H1 (cell line): ENCODE measurements at regions not wholly inside any gene's neighbourhood (a gene's known extent, or its start where the extent isn't known, plus 50 kb on each side); places are given as distances from the start of the nearest gene placed in this dataset.

Source experiments
- CTCF ChIA-PET: fragments of 300-600 bp; sonication (Branson Sonifier 250); formaldehyde crosslinking; loops from one replicate; lab custom pipeline; 2021; ENCODE audit not compliant: partially characterized antibody; lab: Charles Lee
- POLR2A ChIA-PET: fragments of 300-600 bp; sonication (Branson Sonifier 250); formaldehyde crosslinking; loops from one replicate; lab custom pipeline; 2021; ENCODE audit warnings: inconsistent platforms; ENCODE audit not compliant: partially characterized antibody; lab: Charles Lee
- DNase-seq, 2 experiments: peaks; one replicate each; pipeline versions ENCODE4 v3.0.0 to v3.0.0-alpha.2; 2010 to 2022; ENCODE audit warnings: low spot score in 2 of 2, low read depth in 1 of 2, mixed read lengths in 1 of 2
- FAIRE-seq: peaks from 2 replicates; lab custom pipeline; 2011; peaks lifted over from hg19 to GRCh38; lab: Jason Lieb, UNC
- H2AFZ ChIP-seq: 2 replicates; pipeline ENCODE4 v1.8.1; 2012; ENCODE audit warnings: low read length, inconsistent platforms
- H2AK5ac ChIP-seq: 2 replicates; pipeline ENCODE4 v1.6.1; 2013; ENCODE audit warnings: low read depth, low read length
- H2BK120ac ChIP-seq: replicated peaks from 2 replicates; pipeline ENCODE3; 2013; ENCODE audit warnings: low read depth, low read length, inconsistent platforms
- H2BK12ac ChIP-seq: 2 replicates; pipeline ENCODE4 v1.6.1; 2013; ENCODE audit warnings: low read depth, low read length
- H2BK15ac ChIP-seq: 2 replicates; pipeline ENCODE4 v1.6.1; 2013; ENCODE audit warnings: low read length
- H2BK20ac ChIP-seq: 2 replicates; pipeline ENCODE4 v1.6.1; 2013; ENCODE audit warnings: low read length
- H2BK5ac ChIP-seq: 2 replicates; pipeline ENCODE4 v1.6.1; 2013; ENCODE audit warnings: low read depth, low read length
- H3K14ac ChIP-seq: 2 replicates; pipeline ENCODE4 v1.6.1; 2013; ENCODE audit warnings: inconsistent platforms; ENCODE audit not compliant: insufficient read length
- H3K18ac ChIP-seq: 2 replicates; pipeline ENCODE4 v1.6.1; 2013; ENCODE audit warnings: low read length; ENCODE audit errors: extremely low read depth
- H3K23ac ChIP-seq: 2 replicates; pipeline ENCODE4 v1.6.1; 2013; ENCODE audit warnings: inconsistent platforms; ENCODE audit not compliant: insufficient read length
- H3K23me2 ChIP-seq: 2 replicates; pipeline ENCODE4 v1.6.1; 2013; ENCODE audit warnings: low read depth, low read length
- H3K27ac ChIP-seq: 2 replicates; pipeline ENCODE4 v1.6.1; 2011; ENCODE audit warnings: low read depth, low read length, inconsistent platforms
- H3K27me3 ChIP-seq, 4 experiments: replicated peaks in 1 of 4; 1 replicate in 1 of 4; 2 replicates in 3 of 4; pipeline versions ENCODE4 v1.6.1 to v1.8.1; 2011 to 2013; ENCODE audit warnings: low read length in 3 of 4, mild to moderate bottlenecking in 3 of 4, inconsistent platforms in 2 of 4, mixed read lengths in 2 of 4, moderate library complexity in 1 of 4; ENCODE audit not compliant: control insufficient read depth in 3 of 4, insufficient read depth in 3 of 4; ENCODE audit errors: extremely low read depth in 1 of 4
- H3K36me3 ChIP-seq, 4 experiments: 2 replicates each; pipeline versions ENCODE4 v1.6.1 to v1.8.1; 2011 to 2013; ENCODE audit warnings: mild to moderate bottlenecking in 4 of 4, low read length in 3 of 4, moderate library complexity in 2 of 4, control low read depth in 1 of 4, inconsistent platforms in 1 of 4; ENCODE audit not compliant: insufficient read depth in 4 of 4, control insufficient read depth in 2 of 4
- H3K4ac ChIP-seq: replicated peaks from 2 replicates; pipeline ENCODE3; 2013; ENCODE audit warnings: low read length, low read depth, mixed read lengths, inconsistent platforms; ENCODE audit not compliant: insufficient read length
- H3K4me1 ChIP-seq, 4 experiments: replicated peaks in 1 of 4; 1 replicate in 1 of 4; 2 replicates in 3 of 4; pipeline versions ENCODE4 v1.6.1 to v1.8.1; 2011 to 2013; ENCODE audit warnings: low read length in 3 of 4, inconsistent platforms in 2 of 4, mixed read lengths in 1 of 4; ENCODE audit not compliant: insufficient read depth in 4 of 4, control insufficient read depth in 3 of 4
- H3K4me2 ChIP-seq, 2 experiments: 2 replicates each; pipeline versions ENCODE4 v1.6.1 to v1.8.1; 2011 to 2013; ENCODE audit warnings: low read depth in 2 of 2, low read length in 2 of 2, control low read depth in 1 of 2, inconsistent platforms in 1 of 2, mild to moderate bottlenecking in 1 of 2; ENCODE audit not compliant: insufficient read depth in 1 of 2
- H3K4me3 ChIP-seq, 4 experiments: fragments of 200-600, 300-600 bp in 1 of 4; sonication (generic), shearing (Covaris generic), sonication (Bioruptor Twin) in 1 of 4; 2 replicates each; pipeline versions ENCODE4 v1.5.1 to v1.8.1; 2011 to 2016; ENCODE audit warnings: low read length in 4 of 4, low read depth in 3 of 4, control low read depth in 2 of 4, inconsistent platforms in 2 of 4, mild to moderate bottlenecking in 2 of 4, mixed read lengths in 1 of 4, moderate library complexity in 1 of 4; ENCODE audit not compliant: insufficient read depth in 2 of 4; ENCODE audit errors: extremely low read depth in 1 of 4
- H3K56ac ChIP-seq: replicated peaks from 2 replicates; pipeline ENCODE3; 2013; ENCODE audit warnings: low read depth, mild to moderate bottlenecking, mixed read lengths, low read length, inconsistent platforms; ENCODE audit not compliant: insufficient read length
- H3K79me1 ChIP-seq: 2 replicates; pipeline ENCODE4 v1.6.1; 2013; ENCODE audit warnings: low read depth, low read length, control low read depth
- H3K79me2 ChIP-seq, 2 experiments: 2 replicates each; pipeline versions ENCODE4 v1.6.1 to v1.8.1; 2012 to 2013; ENCODE audit warnings: low read length in 2 of 2, mild to moderate bottlenecking in 2 of 2, inconsistent platforms in 1 of 2; ENCODE audit not compliant: insufficient read depth in 2 of 2, control insufficient read depth in 1 of 2
- H3K9ac ChIP-seq, 4 experiments: replicated peaks in 1 of 4; 1 replicate in 1 of 4; 2 replicates in 3 of 4; pipeline versions ENCODE4 v1.6.1 to v1.8.1; 2011 to 2013; ENCODE audit warnings: low read depth in 3 of 4, low read length in 3 of 4, control low read depth in 2 of 4, mild to moderate bottlenecking in 2 of 4, moderate library complexity in 2 of 4, inconsistent platforms in 1 of 4; ENCODE audit errors: extremely low read depth in 1 of 4
- H3K9me3 ChIP-seq, 2 experiments: 2 replicates each; pipeline versions ENCODE4 v1.6.1 to v1.8.1; 2012 to 2013; ENCODE audit warnings: mild to moderate bottlenecking in 2 of 2, moderate library complexity in 2 of 2, control low read depth in 1 of 2, inconsistent platforms in 1 of 2, low read depth in 1 of 2, low read length in 1 of 2, mixed read lengths in 1 of 2; ENCODE audit not compliant: insufficient read depth in 2 of 2
- H4K20me1 ChIP-seq, 2 experiments: replicated peaks in 1 of 2; 2 replicates each; pipeline versions ENCODE3 to v1.8.1; 2011 to 2013; ENCODE audit warnings: inconsistent platforms in 2 of 2, low read length in 2 of 2, mild to moderate bottlenecking in 1 of 2; ENCODE audit not compliant: insufficient read depth in 2 of 2, control insufficient read depth in 1 of 2
- H4K5ac ChIP-seq: 2 replicates; pipeline ENCODE4 v1.6.1; 2013; ENCODE audit warnings: low read length, low read depth, mixed read lengths, inconsistent platforms; ENCODE audit not compliant: insufficient read length
- H4K8ac ChIP-seq: 2 replicates; pipeline ENCODE4 v1.8.0; 2013; ENCODE audit warnings: mild to moderate bottlenecking, moderate library complexity, low read length, inconsistent platforms; ENCODE audit not compliant: insufficient read depth; ENCODE audit errors: extremely low read depth
- H4K91ac ChIP-seq: replicated peaks from 2 replicates; pipeline ENCODE3; 2013; ENCODE audit warnings: low read length, mixed read lengths, inconsistent platforms; ENCODE audit not compliant: insufficient read length
- ASH2L ChIP-seq: fragments of 200-600, 300-600 bp; sonication (generic); IDR thresholded peaks from one replicate; pipeline ENCODE4 v1.7.1; 2017; ENCODE audit warnings: low read length
- ATF2 ChIP-seq: IDR thresholded peaks from 2 replicates; pipeline ENCODE4 v1.6.1; 2012; ENCODE audit warnings: low read length, inconsistent platforms
- ATF3 ChIP-seq: IDR thresholded peaks from 2 replicates; pipeline ENCODE4 v1.6.1; 2011; ENCODE audit warnings: low read depth, mild to moderate bottlenecking, low read length; ENCODE audit not compliant: insufficient read depth
- BRCA1 ChIP-seq: IDR thresholded peaks from 2 replicates; pipeline ENCODE4 v1.6.1; 2012; ENCODE audit warnings: low read depth, low read length, improper control_type of control experiment
- MAX ChIP-seq: IDR thresholded peaks from 2 replicates; pipeline ENCODE4 v1.6.1; 2012; ENCODE audit warnings: inconsistent platforms
- POLR2A ChIP-seq, 2 experiments: IDR thresholded peaks; 1 replicate in 1 of 2; 2 replicates in 1 of 2; pipeline ENCODE4 v1.6.1; 2011; ENCODE audit warnings: low read depth in 2 of 2, low read length in 2 of 2, mild to moderate bottlenecking in 2 of 2; ENCODE audit errors: control extremely low read depth in 1 of 2
- POU5F1 ChIP-seq: IDR thresholded peaks from 2 replicates; pipeline ENCODE4 v1.6.1; 2011; ENCODE audit warnings: low read depth, mild to moderate bottlenecking, low read length, moderate library complexity
- TBP ChIP-seq: IDR thresholded peaks from 2 replicates; pipeline ENCODE4 v1.6.1; 2011; ENCODE audit warnings: low read depth, low read length, improper control_type of control experiment
- TCF12 ChIP-seq: IDR thresholded peaks from 2 replicates; pipeline ENCODE4 v1.6.1; 2011; ENCODE audit warnings: low read depth, mild to moderate bottlenecking, low read length
- TEAD4 ChIP-seq: IDR thresholded peaks from 2 replicates; pipeline ENCODE4 v1.6.1; 2012; ENCODE audit warnings: low read depth, low read length, inconsistent platforms, mixed read lengths
- ZNF274 ChIP-seq: IDR thresholded peaks from 2 replicates; pipeline ENCODE4 v1.7.0; 2012; ENCODE audit warnings: low read length, borderline replicate concordance; ENCODE audit errors: extremely low read depth
- WGBS, 2 experiments: shearing (Covaris generic) in 1 of 2; methylation state at CpG; one replicate each; pipeline versions ENCODE4 v1.1.6 to v1.1.7; 2013 to 2015; ENCODE audit warnings: low lambda C conversion rate in 2 of 2, mixed read lengths in 2 of 2, inconsistent platforms in 1 of 2, low coverage in 1 of 2, missing lambda C conversion rate in 1 of 2; ENCODE audit not compliant: insufficient replicate concordance in 2 of 2, insufficient coverage in 1 of 2, insufficient read length in 1 of 2; ENCODE audit errors: extremely low coverage in 1 of 2, missing lambda C conversion rate in 1 of 2; 5-methylcytosine and 5-hydroxymethylcytosine counted together

- H3K23ac ChIP-seq, result no peak overlapping the region
- no peaks in the 10 kb centered on the region for H3K27me3 ChIP-seq
- H2AFZ ChIP-seq, result peak overlapping the region; percentile 91
- no peak overlapping the region for H3K56ac ChIP-seq
- H4K20me1 ChIP-seq, result no peaks in the 10 kb centered on the region
- H3K9ac ChIP-seq, result no peak overlapping the region
- H2BK12ac ChIP-seq, result peak overlapping the region; percentile 9; the same call in 1 of the 2 replicates
- 0 out of 2 replicates have a peak overlapping the region, but pooled peaks have one; percentile 21 for H3K18ac ChIP-seq
- H3K14ac ChIP-seq, result no peak overlapping the region
- no peak overlapping the region for H4K8ac ChIP-seq
- no peak overlapping the region for H2BK15ac ChIP-seq
- H3K4ac ChIP-seq, result no peak overlapping the region
- no peaks in the 10 kb centered on the region for H3K23me2 ChIP-seq
- no peaks in the 10 kb centered on the region for H3K36me3 ChIP-seq
- H2AK5ac ChIP-seq, result no peak overlapping the region
- ChIA-PET CTCF (interaction anchor here (0.9 to 2.2 kb wide), 3 partner anchors 8 to 14 kb away, joined by 3 to 8 read pairs (median 8); no protein-coding TSS in a partner anchor), POLR2A (interaction anchor here (1.5 kb wide), 1 partner anchor 10 kb away, joined by 3 read pairs; no protein-coding TSS in a partner anchor)
- H2BK120ac ChIP-seq, result no peak overlapping the region
- H3K4me1 ChIP-seq, result peaks cover 0 to 5% (median 0%) of the 10 kb centered on the region in 4 experiments; a peak in 4 of 7 replicates
- no peaks in the 10 kb centered on the region for H3K9me3 ChIP-seq
- FAIRE-seq (no peak), DNase-seq (no peak)
- peak overlapping the region; percentile 11; the same call in 1 of the 2 replicates for H2BK5ac ChIP-seq
- no peak overlapping the region for H4K5ac ChIP-seq
- H4K91ac ChIP-seq, result no peak overlapping the region
- 92% methylated on average over 7 of the region's 7 CpGs; no CpG with 5 or more reads in 1 of the 2 experiments for WGBS, 2 experiments
- H3K4me3 ChIP-seq, result no peak overlapping the region
- no peaks in the 10 kb centered on the region for H3K79me1 ChIP-seq
- H3K79me2 ChIP-seq, result no peaks in the 10 kb centered on the region
- H3K27ac ChIP-seq, result no peak overlapping the region
- H2BK20ac ChIP-seq, result peak overlapping the region; percentile 44; the same call in 1 of the 2 replicates
- no peak overlapping the region for H3K4me2 ChIP-seq
- TF ChIP-seq ATF2, result no peak
- TF ChIP-seq ZNF274, result no peak
- no peak for TF ChIP-seq TBP
- no peak for TF ChIP-seq BRCA1
- no peak for TF ChIP-seq MAX
- TF ChIP-seq POU5F1, result no peak
- no peak for TF ChIP-seq TCF12
- peak; percentile 55; the same call in 1 of the 2 replicates for TF ChIP-seq TEAD4
- TF ChIP-seq POLR2A (IDR thresholded peaks at IDR 0.05; ENCODE audit: control extremely low read depth in 1 of 2, low read depth in 2 of 2, low read length in 2 of 2), result no peak
- TF ChIP-seq ASH2L, result peak; percentile 20
- no peak for TF ChIP-seq ATF3
These were observed 52.1 kb upstream of the PPFIA2 start for GRCh38 chr12:81811061-81811777.
